Liver (tissue), 8 donors: ENCODE measurements at regions not wholly inside any gene's neighbourhood (a gene's known extent, or its start where the extent isn't known, plus 50 kb on each side); places are given as distances from the start of the nearest gene placed in this dataset.

Experiments
- DNase-seq: peaks from one replicate; pipeline ENCODE4 v3.0.0-alpha.2; 2017; ENCODE audit warnings: low spot score
- H3K27ac ChIP-seq, 2 donors: one replicate each; pipeline ENCODE4 v1.7.0; 2013; ENCODE audit warnings: inconsistent platforms in 2 of 2, low read length in 2 of 2, control low read depth in 1 of 2, low read depth in 1 of 2, mild to moderate bottlenecking in 1 of 2
- H3K27me3 ChIP-seq, 4 donors: one replicate each; pipeline versions ENCODE4 v1.6.1 to v1.7.0; 2013; ENCODE audit warnings: low read length in 3 of 4, inconsistent platforms in 1 of 4, mild to moderate bottlenecking in 1 of 4, moderate library complexity in 1 of 4; ENCODE audit not compliant: control insufficient read depth in 4 of 4, insufficient read depth in 4 of 4
- H3K36me3 ChIP-seq, 4 donors: one replicate each; pipeline versions ENCODE4 v1.6.1 to v1.7.0; 2013; ENCODE audit warnings: low read length in 3 of 4, mild to moderate bottlenecking in 3 of 4, low read depth in 1 of 4, moderate library complexity in 1 of 4; ENCODE audit not compliant: control insufficient read depth in 4 of 4, insufficient read depth in 3 of 4
- H3K4me1 ChIP-seq, 4 donors: one replicate each; pipeline versions ENCODE4 v1.6.1 to v1.7.0; 2013; ENCODE audit warnings: low read length in 3 of 4, mild to moderate bottlenecking in 3 of 4, moderate library complexity in 1 of 4; ENCODE audit not compliant: control insufficient read depth in 4 of 4, insufficient read depth in 4 of 4
- H3K4me3 ChIP-seq, 3 donors: one replicate each; pipeline versions ENCODE4 v1.6.1 to v1.7.0; 2013; ENCODE audit warnings: low read length in 3 of 3, control low read depth in 1 of 3, low read depth in 1 of 3, mild to moderate bottlenecking in 1 of 3
- H3K9ac ChIP-seq, 2 donors: one replicate each; pipeline ENCODE4 v1.7.0; 2013; ENCODE audit warnings: low read length in 2 of 2, mild to moderate bottlenecking in 2 of 2, moderate library complexity in 2 of 2, control low read depth in 1 of 2, low read depth in 1 of 2
- H3K9me3 ChIP-seq, 4 donors: one replicate each; pipeline versions ENCODE4 v1.6.1 to v1.7.0; 2013; ENCODE audit warnings: low read length in 3 of 4; ENCODE audit not compliant: control insufficient read depth in 4 of 4
- EGR1 ChIP-seq, 2 donors: IDR thresholded peaks; 2 replicates each; pipeline ENCODE4 v1.6.1; 2016 to 2018; ENCODE audit warnings: antibody characterized with exemption in 2 of 2, low read depth in 2 of 2
- FOXA1 ChIP-seq: IDR thresholded peaks from 2 replicates; pipeline ENCODE4 v1.6.1; 2016; ENCODE audit warnings: antibody characterized with exemption
- FOXA2 ChIP-seq: IDR thresholded peaks from 2 replicates; pipeline ENCODE4 v1.6.1; 2016; ENCODE audit warnings: antibody characterized with exemption
- HNF4A ChIP-seq, 2 donors: conservative IDR thresholded peaks; 2 replicates each; pipeline ENCODE4 v1.6.1; 2016; ENCODE audit warnings: antibody characterized with exemption in 2 of 2, mild to moderate bottlenecking in 2 of 2
- JUND ChIP-seq, 2 donors: IDR thresholded peaks; 2 replicates each; pipeline ENCODE4 v1.6.1; 2016; ENCODE audit warnings: antibody characterized with exemption in 2 of 2
- NR2F2 ChIP-seq: IDR thresholded peaks from 2 replicates; pipeline ENCODE4 v1.6.1; 2016; ENCODE audit warnings: antibody characterized with exemption
- RAD21 ChIP-seq, 2 donors: IDR thresholded peaks; 2 replicates each; pipeline ENCODE4 v1.6.1; 2016; ENCODE audit warnings: antibody characterized with exemption in 2 of 2, mild to moderate bottlenecking in 2 of 2
- SP1 ChIP-seq: IDR thresholded peaks from 2 replicates; pipeline ENCODE4 v1.6.1; 2018; ENCODE audit warnings: antibody characterized with exemption, mild to moderate bottlenecking
- TAF1 ChIP-seq: conservative IDR thresholded peaks from 2 replicates; pipeline ENCODE4 v1.6.1; 2016; ENCODE audit warnings: antibody characterized with exemption, mild to moderate bottlenecking
- YY1 ChIP-seq: IDR thresholded peaks from 2 replicates; pipeline ENCODE4 v1.6.1; 2016; ENCODE audit warnings: antibody characterized with exemption, mild to moderate bottlenecking
- ZBTB33 ChIP-seq: IDR thresholded peaks from 2 replicates; pipeline ENCODE4 v1.6.1; 2016; ENCODE audit warnings: antibody characterized with exemption
- WGBS: extraction: QIAGEN DNeasy Blood & Tissue Kit; methylation state at CpG from one replicate; pipeline ENCODE4 v1.1.7; 2013; 5-methylcytosine and 5-hydroxymethylcytosine counted together
- TF ChIP-seq, protein P1 (sequence below): fragments of 150-350 bp; IDR thresholded peaks from 2 replicates; pipeline ENCODE4 v1.5.1; 2017; ENCODE audit warnings: improper control_type of control experiment, low read depth, low read length; ENCODE audit not compliant: missing input control
- TF ChIP-seq, protein P2 (sequence below): IDR thresholded peaks from 2 replicates; pipeline ENCODE4 v1.6.1; 2016; ENCODE audit warnings: antibody characterized with exemption, mild to moderate bottlenecking
- TF ChIP-seq, protein P3 (sequence below): IDR thresholded peaks from 2 replicates; pipeline ENCODE4 v1.6.1; 2016; ENCODE audit warnings: antibody characterized with exemption
- TF ChIP-seq, protein P4 (sequence below): IDR thresholded peaks from 2 replicates; pipeline ENCODE4 v1.6.1; 2016; ENCODE audit warnings: antibody characterized with exemption
- donor health status: healthy.
- donor health status: healthy.
- donor health status: healthy.
- donor health status: healthy.
- donor health status: healthy.

DNA sequence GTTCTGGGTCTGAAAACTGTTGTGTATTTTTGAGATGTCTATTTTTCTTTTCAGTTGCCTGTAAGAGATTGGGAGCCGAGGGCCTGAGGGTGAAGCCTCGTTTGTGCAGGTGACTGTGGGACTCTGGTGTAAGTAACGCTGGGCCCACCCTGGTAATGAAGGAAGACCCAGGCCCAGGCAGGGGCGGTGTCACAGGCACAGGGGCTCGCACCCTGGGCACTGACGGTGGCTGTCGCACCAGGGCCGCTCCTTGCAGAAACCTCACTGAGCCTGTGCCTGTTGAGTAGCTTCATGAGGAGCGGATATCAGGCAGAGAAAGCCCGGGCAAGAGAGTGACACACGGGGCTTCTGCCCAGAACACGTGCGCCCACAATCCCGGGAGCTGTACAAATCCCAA, 541.4 kb downstream of the TRIML1 start:
- H3K4me3 ChIP-seq: no peak overlapping the region
- no peak overlapping the region for H3K27ac ChIP-seq
- WGBS: 86% methylated on average over 14 of the region's 14 CpGs
- no peak for DNase-seq
- H3K27me3 ChIP-seq: no peaks in the 10 kb centered on the region
- H3K36me3 ChIP-seq: no peaks in the 10 kb centered on the region
- H3K4me1 ChIP-seq: no peaks in the 10 kb centered on the region
- H3K9ac ChIP-seq: no peak overlapping the region
- TF ChIP-seq, protein P1, sequence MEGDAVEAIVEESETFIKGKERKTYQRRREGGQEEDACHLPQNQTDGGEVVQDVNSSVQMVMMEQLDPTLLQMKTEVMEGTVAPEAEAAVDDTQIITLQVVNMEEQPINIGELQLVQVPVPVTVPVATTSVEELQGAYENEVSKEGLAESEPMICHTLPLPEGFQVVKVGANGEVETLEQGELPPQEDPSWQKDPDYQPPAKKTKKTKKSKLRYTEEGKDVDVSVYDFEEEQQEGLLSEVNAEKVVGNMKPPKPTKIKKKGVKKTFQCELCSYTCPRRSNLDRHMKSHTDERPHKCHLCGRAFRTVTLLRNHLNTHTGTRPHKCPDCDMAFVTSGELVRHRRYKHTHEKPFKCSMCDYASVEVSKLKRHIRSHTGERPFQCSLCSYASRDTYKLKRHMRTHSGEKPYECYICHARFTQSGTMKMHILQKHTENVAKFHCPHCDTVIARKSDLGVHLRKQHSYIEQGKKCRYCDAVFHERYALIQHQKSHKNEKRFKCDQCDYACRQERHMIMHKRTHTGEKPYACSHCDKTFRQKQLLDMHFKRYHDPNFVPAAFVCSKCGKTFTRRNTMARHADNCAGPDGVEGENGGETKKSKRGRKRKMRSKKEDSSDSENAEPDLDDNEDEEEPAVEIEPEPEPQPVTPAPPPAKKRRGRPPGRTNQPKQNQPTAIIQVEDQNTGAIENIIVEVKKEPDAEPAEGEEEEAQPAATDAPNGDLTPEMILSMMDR: no peak
- TF ChIP-seq FOXA2: no peak
- TF ChIP-seq RAD21 (IDR thresholded peaks at IDR 0.05): no peak
- TF ChIP-seq FOXA1: no peak
- TF ChIP-seq, protein P2, sequence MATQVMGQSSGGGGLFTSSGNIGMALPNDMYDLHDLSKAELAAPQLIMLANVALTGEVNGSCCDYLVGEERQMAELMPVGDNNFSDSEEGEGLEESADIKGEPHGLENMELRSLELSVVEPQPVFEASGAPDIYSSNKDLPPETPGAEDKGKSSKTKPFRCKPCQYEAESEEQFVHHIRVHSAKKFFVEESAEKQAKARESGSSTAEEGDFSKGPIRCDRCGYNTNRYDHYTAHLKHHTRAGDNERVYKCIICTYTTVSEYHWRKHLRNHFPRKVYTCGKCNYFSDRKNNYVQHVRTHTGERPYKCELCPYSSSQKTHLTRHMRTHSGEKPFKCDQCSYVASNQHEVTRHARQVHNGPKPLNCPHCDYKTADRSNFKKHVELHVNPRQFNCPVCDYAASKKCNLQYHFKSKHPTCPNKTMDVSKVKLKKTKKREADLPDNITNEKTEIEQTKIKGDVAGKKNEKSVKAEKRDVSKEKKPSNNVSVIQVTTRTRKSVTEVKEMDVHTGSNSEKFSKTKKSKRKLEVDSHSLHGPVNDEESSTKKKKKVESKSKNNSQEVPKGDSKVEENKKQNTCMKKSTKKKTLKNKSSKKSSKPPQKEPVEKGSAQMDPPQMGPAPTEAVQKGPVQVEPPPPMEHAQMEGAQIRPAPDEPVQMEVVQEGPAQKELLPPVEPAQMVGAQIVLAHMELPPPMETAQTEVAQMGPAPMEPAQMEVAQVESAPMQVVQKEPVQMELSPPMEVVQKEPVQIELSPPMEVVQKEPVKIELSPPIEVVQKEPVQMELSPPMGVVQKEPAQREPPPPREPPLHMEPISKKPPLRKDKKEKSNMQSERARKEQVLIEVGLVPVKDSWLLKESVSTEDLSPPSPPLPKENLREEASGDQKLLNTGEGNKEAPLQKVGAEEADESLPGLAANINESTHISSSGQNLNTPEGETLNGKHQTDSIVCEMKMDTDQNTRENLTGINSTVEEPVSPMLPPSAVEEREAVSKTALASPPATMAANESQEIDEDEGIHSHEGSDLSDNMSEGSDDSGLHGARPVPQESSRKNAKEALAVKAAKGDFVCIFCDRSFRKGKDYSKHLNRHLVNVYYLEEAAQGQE: no peak
- TF ChIP-seq SP1: no peak
- no peak for TF ChIP-seq HNF4A (conservative IDR thresholded peaks at IDR 0.05)
- TF ChIP-seq JUND (IDR thresholded peaks at IDR 0.05): no peak
- TF ChIP-seq EGR1 (IDR thresholded peaks at IDR 0.05; ENCODE audit: low read depth in 2 of 2): no peak
- no peak for TF ChIP-seq TAF1
- TF ChIP-seq NR2F2: no peak
- no peaks in the 10 kb centered on the region for H3K9me3 ChIP-seq

DNA sequence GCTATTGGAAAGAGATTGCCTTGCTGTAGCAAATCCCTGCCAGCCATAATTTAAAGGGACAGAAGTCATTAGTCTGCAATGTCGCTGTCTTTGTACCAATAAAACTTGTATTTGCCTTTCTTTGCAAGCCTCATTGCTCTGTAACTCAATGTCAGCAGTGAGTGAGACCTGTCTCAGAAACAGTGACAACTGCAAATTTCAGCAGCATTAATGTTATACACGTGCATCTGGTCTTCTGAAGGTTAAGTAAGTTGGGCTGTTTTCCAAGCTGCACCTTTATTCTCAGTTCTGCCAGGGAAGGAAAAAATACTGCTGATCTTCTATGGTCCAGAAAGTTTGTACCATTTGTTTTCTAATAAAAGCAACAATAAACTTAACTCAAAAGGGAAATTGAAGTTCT, 543.1 kb downstream of the TRIML1 start:
- H3K27ac ChIP-seq: no peak overlapping the region
- H3K4me1 ChIP-seq: no peaks in the 10 kb centered on the region
- no peak overlapping the region for H3K4me3 ChIP-seq
- H3K36me3 ChIP-seq: no peaks in the 10 kb centered on the region
- H3K9me3 ChIP-seq: peaks cover 0 to 2% (median 0%) of the 10 kb centered on the region in 4 donors
- H3K27me3 ChIP-seq: no peaks in the 10 kb centered on the region
- 51% methylated on average over 2 of the region's 2 CpGs for WGBS
- no peak for DNase-seq
- no peak for TF ChIP-seq HNF4A (conservative IDR thresholded peaks at IDR 0.05)
- TF ChIP-seq, protein P3, sequence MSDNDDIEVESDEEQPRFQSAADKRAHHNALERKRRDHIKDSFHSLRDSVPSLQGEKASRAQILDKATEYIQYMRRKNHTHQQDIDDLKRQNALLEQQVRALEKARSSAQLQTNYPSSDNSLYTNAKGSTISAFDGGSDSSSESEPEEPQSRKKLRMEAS: no peak
- no peak for TF ChIP-seq RAD21 (IDR thresholded peaks at IDR 0.05)
- no peak for TF ChIP-seq TAF1
- no peak for TF ChIP-seq EGR1 (IDR thresholded peaks at IDR 0.05; ENCODE audit: low read depth in 2 of 2)
- no peak for TF ChIP-seq ZBTB33
- TF ChIP-seq, protein P2: no peak
- no peak for TF ChIP-seq SP1
- TF ChIP-seq, protein P4, sequence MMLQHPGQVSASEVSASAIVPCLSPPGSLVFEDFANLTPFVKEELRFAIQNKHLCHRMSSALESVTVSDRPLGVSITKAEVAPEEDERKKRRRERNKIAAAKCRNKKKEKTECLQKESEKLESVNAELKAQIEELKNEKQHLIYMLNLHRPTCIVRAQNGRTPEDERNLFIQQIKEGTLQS: no peak
- TF ChIP-seq YY1: no peak
- no peak for TF ChIP-seq FOXA1
- TF ChIP-seq FOXA2: no peak
- H3K9ac ChIP-seq: no peak overlapping the region
